ENCODE measurements at regions not wholly inside any gene's neighbourhood (a gene's known extent, or its start where the extent isn't known, plus 50 kb on each side); places are given as distances from the start of the nearest gene placed in this dataset.
"Not testable (repeated sequence)": the region's sequence is repeated elsewhere in the genome, so short reads cannot be mapped to it uniquely, and the experiment has no call there.

DNA sequence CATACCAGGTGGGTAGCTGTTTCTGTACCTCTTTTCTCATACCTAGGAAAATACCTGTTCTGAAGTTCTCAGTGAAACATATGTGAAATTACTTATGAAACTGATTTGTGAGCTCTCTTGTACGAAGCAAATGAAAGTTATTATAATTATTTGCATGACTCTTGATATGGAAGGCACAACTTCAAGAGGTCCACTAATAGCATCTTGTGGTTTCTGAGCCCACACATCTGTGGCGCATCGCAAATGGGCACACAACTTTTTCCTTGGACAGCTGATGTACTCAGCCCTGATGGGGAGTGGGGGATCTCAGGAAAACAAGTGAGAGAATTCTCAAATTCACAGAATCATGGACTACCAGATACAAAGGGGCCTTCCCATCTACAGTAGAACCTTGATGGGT lies 432.3 kb downstream of the CD83 start:
- TF ChIP-seq ZNF8 (CRISPR knock-in tag; IDR thresholded peaks at IDR 0.05) (no peak), ZNF565 (CRISPR knock-in tag; conservative IDR thresholded peaks at IDR 0.05; ENCODE audit: low read depth) (no peak)
- no peak for ATAC-seq

DNA sequence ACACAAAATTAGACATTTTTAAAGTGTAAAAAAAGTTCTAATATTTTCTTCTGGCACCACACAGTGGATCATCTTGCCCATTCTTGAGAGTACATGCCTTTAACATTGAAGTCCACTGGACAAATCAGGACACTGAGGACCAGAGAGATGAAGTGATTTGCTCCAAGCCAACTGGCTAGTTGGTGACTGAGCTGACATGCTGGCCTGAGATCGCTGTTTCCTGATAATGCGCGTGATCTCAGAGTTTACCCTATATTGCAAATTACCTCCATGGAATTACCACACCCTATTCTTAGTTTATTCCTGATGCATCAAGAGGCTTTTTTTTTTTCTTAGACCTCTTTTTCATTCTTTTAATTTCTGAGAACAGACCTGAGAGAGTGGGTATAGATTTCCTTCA lies 432.8 kb downstream of the CD83 start:
- no peak for TF ChIP-seq ZNF565 (CRISPR knock-in tag; conservative IDR thresholded peaks at IDR 0.05; ENCODE audit: low read depth)
- no peak for ATAC-seq

DNA sequence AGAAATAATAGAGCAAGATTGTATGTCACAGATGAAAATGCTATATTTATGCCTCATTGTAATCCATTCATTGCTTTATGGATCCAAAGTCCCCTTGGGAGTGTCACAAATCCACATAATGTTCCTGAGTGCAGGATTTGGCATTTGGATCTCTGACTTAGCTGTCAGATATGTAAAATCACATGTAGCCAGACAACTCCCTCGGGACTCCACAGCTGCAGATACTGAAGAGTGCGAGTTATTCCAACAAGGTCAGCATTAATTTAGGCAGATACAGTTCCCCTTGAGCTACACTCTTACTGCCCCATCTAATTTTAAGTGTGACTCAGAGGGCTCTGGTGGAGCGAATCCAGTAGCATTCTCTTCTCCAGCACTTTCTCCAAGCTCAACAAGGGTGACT lies 433.2 kb downstream of the CD83 start:
- TF ChIP-seq BACH2 (CRISPR knock-in tag; IDR thresholded peaks at IDR 0.05; ENCODE audit: borderline replicate concordance) (no peak), SNAI2 (CRISPR knock-in tag; IDR thresholded peaks at IDR 0.05) (no peak), TCF4 (CRISPR knock-in tag; IDR thresholded peaks at IDR 0.05; ENCODE audit: borderline replicate concordance) (no peak)
- TF ChIP-seq, protein P1, sequence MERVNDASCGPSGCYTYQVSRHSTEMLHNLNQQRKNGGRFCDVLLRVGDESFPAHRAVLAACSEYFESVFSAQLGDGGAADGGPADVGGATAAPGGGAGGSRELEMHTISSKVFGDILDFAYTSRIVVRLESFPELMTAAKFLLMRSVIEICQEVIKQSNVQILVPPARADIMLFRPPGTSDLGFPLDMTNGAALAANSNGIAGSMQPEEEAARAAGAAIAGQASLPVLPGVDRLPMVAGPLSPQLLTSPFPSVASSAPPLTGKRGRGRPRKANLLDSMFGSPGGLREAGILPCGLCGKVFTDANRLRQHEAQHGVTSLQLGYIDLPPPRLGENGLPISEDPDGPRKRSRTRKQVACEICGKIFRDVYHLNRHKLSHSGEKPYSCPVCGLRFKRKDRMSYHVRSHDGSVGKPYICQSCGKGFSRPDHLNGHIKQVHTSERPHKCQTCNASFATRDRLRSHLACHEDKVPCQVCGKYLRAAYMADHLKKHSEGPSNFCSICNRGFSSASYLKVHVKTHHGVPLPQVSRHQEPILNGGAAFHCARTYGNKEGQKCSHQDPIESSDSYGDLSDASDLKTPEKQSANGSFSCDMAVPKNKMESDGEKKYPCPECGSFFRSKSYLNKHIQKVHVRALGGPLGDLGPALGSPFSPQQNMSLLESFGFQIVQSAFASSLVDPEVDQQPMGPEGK (CRISPR knock-in tag; IDR thresholded peaks at IDR 0.05; ENCODE audit: borderline replicate concordance): no peak
- no peak for ATAC-seq

DNA sequence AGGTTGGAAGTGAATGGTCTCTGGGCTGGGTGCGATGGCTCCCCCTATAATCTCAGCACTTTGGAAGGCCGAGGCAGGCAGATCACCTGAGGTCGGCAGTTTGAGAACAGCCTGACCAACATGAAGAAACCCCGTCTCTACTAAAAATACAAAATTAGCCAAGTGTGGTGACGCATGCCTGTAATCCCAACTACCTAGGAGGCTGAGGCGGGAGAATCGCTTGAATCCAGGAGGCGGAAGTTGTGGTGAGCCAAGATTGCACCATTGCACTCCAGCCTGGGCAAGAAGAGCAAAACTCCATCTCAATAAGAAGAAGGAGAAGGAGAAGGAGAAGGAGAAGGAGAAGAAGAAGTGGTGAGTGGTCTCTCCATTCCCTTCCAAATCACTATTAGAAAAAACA lies 434.0 kb downstream of the CD83 start:
- ATAC-seq: not testable (repeated sequence)

DNA sequence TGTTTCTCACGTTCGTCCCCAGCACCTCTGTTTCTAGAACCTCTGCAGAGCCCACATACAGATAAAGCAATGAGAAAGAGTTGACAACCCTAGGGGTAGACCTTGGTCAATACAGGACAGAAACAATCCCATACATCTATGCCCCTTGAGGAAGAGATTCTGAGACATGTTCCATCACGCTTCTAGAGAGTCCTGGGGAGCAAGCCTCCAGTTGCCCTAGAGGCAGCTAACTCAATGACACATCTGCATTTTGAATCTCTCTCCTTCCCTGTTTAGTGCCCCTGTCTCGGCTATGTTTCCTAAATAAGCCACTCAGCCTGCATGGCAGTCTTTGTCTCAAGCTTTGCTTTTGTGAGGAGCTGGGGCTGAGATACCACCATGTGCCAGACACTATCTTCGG lies 435.3 kb downstream of the CD83 start:
- no peak for ATAC-seq
- no peak for TF ChIP-seq BACH2 (CRISPR knock-in tag; IDR thresholded peaks at IDR 0.05; ENCODE audit: borderline replicate concordance)
- no peak for TF ChIP-seq SNAI2 (CRISPR knock-in tag; IDR thresholded peaks at IDR 0.05)
- TF ChIP-seq, protein P2, sequence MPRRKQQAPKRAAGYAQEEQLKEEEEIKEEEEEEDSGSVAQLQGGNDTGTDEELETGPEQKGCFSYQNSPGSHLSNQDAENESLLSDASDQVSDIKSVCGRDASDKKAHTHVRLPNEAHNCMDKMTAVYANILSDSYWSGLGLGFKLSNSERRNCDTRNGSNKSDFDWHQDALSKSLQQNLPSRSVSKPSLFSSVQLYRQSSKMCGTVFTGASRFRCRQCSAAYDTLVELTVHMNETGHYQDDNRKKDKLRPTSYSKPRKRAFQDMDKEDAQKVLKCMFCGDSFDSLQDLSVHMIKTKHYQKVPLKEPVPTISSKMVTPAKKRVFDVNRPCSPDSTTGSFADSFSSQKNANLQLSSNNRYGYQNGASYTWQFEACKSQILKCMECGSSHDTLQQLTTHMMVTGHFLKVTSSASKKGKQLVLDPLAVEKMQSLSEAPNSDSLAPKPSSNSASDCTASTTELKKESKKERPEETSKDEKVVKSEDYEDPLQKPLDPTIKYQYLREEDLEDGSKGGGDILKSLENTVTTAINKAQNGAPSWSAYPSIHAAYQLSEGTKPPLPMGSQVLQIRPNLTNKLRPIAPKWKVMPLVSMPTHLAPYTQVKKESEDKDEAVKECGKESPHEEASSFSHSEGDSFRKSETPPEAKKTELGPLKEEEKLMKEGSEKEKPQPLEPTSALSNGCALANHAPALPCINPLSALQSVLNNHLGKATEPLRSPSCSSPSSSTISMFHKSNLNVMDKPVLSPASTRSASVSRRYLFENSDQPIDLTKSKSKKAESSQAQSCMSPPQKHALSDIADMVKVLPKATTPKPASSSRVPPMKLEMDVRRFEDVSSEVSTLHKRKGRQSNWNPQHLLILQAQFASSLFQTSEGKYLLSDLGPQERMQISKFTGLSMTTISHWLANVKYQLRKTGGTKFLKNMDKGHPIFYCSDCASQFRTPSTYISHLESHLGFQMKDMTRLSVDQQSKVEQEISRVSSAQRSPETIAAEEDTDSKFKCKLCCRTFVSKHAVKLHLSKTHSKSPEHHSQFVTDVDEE (CRISPR knock-in tag; IDR thresholded peaks at IDR 0.05): no peak
- TF ChIP-seq PPARA (CRISPR knock-in tag; IDR thresholded peaks at IDR 0.05; ENCODE audit: borderline replicate concordance): no peak
- TF ChIP-seq ZNF8 (CRISPR knock-in tag; IDR thresholded peaks at IDR 0.05): no peak
- TF ChIP-seq ZFP30 (CRISPR knock-in tag; IDR thresholded peaks at IDR 0.05): no peak
- no peak for TF ChIP-seq CSDC2 (CRISPR knock-in tag; IDR thresholded peaks at IDR 0.05)
- TF ChIP-seq, protein P1 (CRISPR knock-in tag; IDR thresholded peaks at IDR 0.05; ENCODE audit: borderline replicate concordance): no peak
- no peak for TF ChIP-seq ISL1 (CRISPR knock-in tag; IDR thresholded peaks at IDR 0.05)
- TF ChIP-seq ZFP3 (CRISPR knock-in tag; IDR thresholded peaks at IDR 0.05): no peak
- TF ChIP-seq ZNF70 (CRISPR knock-in tag; IDR thresholded peaks at IDR 0.05): no peak

DNA sequence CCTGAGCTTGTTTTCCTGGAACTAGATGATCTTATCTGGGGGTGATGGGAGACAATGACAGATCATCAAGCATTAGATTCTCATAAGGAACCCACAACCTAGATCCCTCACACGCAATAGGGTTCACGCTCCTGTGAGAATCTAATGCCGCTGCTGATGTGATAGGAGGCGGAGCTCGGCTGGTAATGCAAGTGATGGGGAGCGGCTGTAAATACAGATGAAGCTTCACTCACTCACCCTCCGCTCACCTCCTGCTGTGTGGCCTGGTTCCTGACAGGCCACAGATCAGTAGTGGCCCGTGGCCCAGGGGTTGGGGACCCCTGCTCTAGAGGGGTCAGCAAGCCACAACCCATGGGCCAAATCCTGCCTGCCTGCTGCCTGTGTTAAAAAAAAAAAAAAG lies 435.9 kb downstream of the CD83 start:
- ATAC-seq: no peak
- TF ChIP-seq ZNF8 (CRISPR knock-in tag; IDR thresholded peaks at IDR 0.05) (no peak), TOX (CRISPR knock-in tag; IDR thresholded peaks at IDR 0.05; ENCODE audit: borderline replicate concordance) (no peak), ZNF70 (CRISPR knock-in tag; IDR thresholded peaks at IDR 0.05) (no peak), PPARA (CRISPR knock-in tag; IDR thresholded peaks at IDR 0.05; ENCODE audit: borderline replicate concordance) (no peak), SNAI2 (CRISPR knock-in tag; IDR thresholded peaks at IDR 0.05) (no peak), ZFP30 (CRISPR knock-in tag; IDR thresholded peaks at IDR 0.05) (no peak), ZC3H10 (CRISPR knock-in tag; IDR thresholded peaks at IDR 0.05) (no peak), ISL1 (CRISPR knock-in tag; IDR thresholded peaks at IDR 0.05) (no peak), BACH2 (CRISPR knock-in tag; IDR thresholded peaks at IDR 0.05; ENCODE audit: borderline replicate concordance) (no peak), CSDC2 (CRISPR knock-in tag; IDR thresholded peaks at IDR 0.05) (no peak), RARB (CRISPR knock-in tag; IDR thresholded peaks at IDR 0.05) (no peak), ZNF565 (CRISPR knock-in tag; conservative IDR thresholded peaks at IDR 0.05; ENCODE audit: low read depth) (no peak), TCF4 (CRISPR knock-in tag; IDR thresholded peaks at IDR 0.05; ENCODE audit: borderline replicate concordance) (no peak), GLIS3 (CRISPR knock-in tag; IDR thresholded peaks at IDR 0.05) (no peak), ARNTL (CRISPR knock-in tag; IDR thresholded peaks at IDR 0.05; ENCODE audit: borderline replicate concordance, low read depth) (no peak)
- TF ChIP-seq, protein P3, sequence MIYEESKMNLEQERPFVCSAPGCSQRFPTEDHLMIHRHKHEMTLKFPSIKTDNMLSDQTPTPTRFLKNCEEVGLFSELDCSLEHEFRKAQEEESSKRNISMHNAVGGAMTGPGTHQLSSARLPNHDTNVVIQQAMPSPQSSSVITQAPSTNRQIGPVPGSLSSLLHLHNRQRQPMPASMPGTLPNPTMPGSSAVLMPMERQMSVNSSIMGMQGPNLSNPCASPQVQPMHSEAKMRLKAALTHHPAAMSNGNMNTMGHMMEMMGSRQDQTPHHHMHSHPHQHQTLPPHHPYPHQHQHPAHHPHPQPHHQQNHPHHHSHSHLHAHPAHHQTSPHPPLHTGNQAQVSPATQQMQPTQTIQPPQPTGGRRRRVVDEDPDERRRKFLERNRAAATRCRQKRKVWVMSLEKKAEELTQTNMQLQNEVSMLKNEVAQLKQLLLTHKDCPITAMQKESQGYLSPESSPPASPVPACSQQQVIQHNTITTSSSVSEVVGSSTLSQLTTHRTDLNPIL (CRISPR knock-in tag; IDR thresholded peaks at IDR 0.05; ENCODE audit: low read depth): no peak
- TF ChIP-seq, protein P1 (CRISPR knock-in tag; IDR thresholded peaks at IDR 0.05; ENCODE audit: borderline replicate concordance): no peak
- TF ChIP-seq, protein P2 (CRISPR knock-in tag; IDR thresholded peaks at IDR 0.05): no peak
